SK-N-SH treated with all-trans-retinoic acid at 6 μM for 48 hours (cell line): ENCODE measurements at regions not wholly inside any gene's neighbourhood (a gene's known extent, or its start where the extent isn't known, plus 50 kb on each side); places are given as distances from the start of the nearest gene placed in this dataset.

Experiments
- ATAC-seq: fragments of 200-7000 bp; cut with Tn5 transposase; 3 replicates; pipeline ENCODE4 v1.9.1; 2020; ENCODE audit warnings: mild to moderate bottlenecking, moderate library complexity
- ARNTL ChIP-seq: fragments of 450-650 bp; formaldehyde crosslinking; IDR thresholded peaks from 2 replicates; pipeline ENCODE4 v1.5.0; 2020; ENCODE audit warnings: low read depth, mild to moderate bottlenecking, moderate library complexity, borderline replicate concordance
- BACH2 ChIP-seq: fragments of 250-450 bp; sonication (Bioruptor Pico); IDR thresholded peaks from 2 replicates; pipeline ENCODE4 v1.9.0; 2021; ENCODE audit warnings: mild to moderate bottlenecking, borderline replicate concordance
- CSDC2 ChIP-seq: fragments of 250-450 bp; sonication (Bioruptor Pico); IDR thresholded peaks from 2 replicates; pipeline ENCODE4 v1.5.0; 2020; ENCODE audit warnings: mild to moderate bottlenecking, moderate library complexity
- ESRRG ChIP-seq: fragments of 250-450 bp; sonication (Bioruptor Pico); IDR thresholded peaks from 2 replicates; pipeline ENCODE4 v1.6.1; 2021; ENCODE audit warnings: mild to moderate bottlenecking
- ISL1 ChIP-seq: fragments of 250-450 bp; sonication (Bioruptor Pico); IDR thresholded peaks from 2 replicates; pipeline ENCODE4 v2.1.2; 2022; ENCODE audit warnings: mild to moderate bottlenecking, moderate library complexity
- OSR1 ChIP-seq: fragments of 250-450 bp; sonication (Bioruptor Pico); IDR thresholded peaks from 2 replicates; pipeline ENCODE4 v1.8.0; 2022; ENCODE audit warnings: moderate library complexity, mild to moderate bottlenecking, inconsistent platforms
- PPARA ChIP-seq: fragments of 250-450 bp; sonication (Bioruptor Pico); IDR thresholded peaks from 2 replicates; pipeline ENCODE4 v1.5.0; 2020; ENCODE audit warnings: mild to moderate bottlenecking, borderline replicate concordance
- RARB ChIP-seq: fragments of 250-450 bp; sonication (Bioruptor Pico); IDR thresholded peaks from 2 replicates; pipeline ENCODE4 v1.8.0; 2021; ENCODE audit warnings: mild to moderate bottlenecking, moderate library complexity
- SNAI2 ChIP-seq: fragments of 250-450 bp; sonication (Bioruptor Pico); IDR thresholded peaks from 2 replicates; pipeline ENCODE4 v1.5.0; 2020; ENCODE audit warnings: mild to moderate bottlenecking, moderate library complexity
- TCF4 ChIP-seq: fragments of 250-450 bp; sonication (Bioruptor Pico); IDR thresholded peaks from 2 replicates; pipeline ENCODE4 v1.8.0; 2021; ENCODE audit warnings: mild to moderate bottlenecking, moderate library complexity, borderline replicate concordance
- TOX ChIP-seq: fragments of 250-450 bp; sonication (Bioruptor Pico); IDR thresholded peaks from 2 replicates; pipeline ENCODE4 v1.8.0; 2021; ENCODE audit warnings: mild to moderate bottlenecking, moderate library complexity, borderline replicate concordance
- ZC3H10 ChIP-seq: fragments of 250-450 bp; sonication (Bioruptor Pico); IDR thresholded peaks from 2 replicates; pipeline ENCODE4 v1.5.1; 2021; ENCODE audit warnings: mild to moderate bottlenecking, moderate library complexity
- ZFP3 ChIP-seq: fragments of 250-450 bp; sonication (Bioruptor Pico); IDR thresholded peaks from 2 replicates; pipeline ENCODE4 v1.5.0; 2020; ENCODE audit warnings: mild to moderate bottlenecking, moderate library complexity
- ZFP30 ChIP-seq: fragments of 450-650 bp; formaldehyde crosslinking; IDR thresholded peaks from 2 replicates; pipeline ENCODE4 v1.5.0; 2022; ENCODE audit warnings: mild to moderate bottlenecking, moderate library complexity
- ZNF565 ChIP-seq: fragments of 450-650 bp; formaldehyde crosslinking; conservative IDR thresholded peaks from 2 replicates; pipeline ENCODE4 v1.5.0; 2020; ENCODE audit warnings: low read depth, mild to moderate bottlenecking, moderate library complexity
- ZNF70 ChIP-seq: fragments of 450-650 bp; formaldehyde crosslinking; IDR thresholded peaks from 2 replicates; pipeline ENCODE4 v1.5.0; 2020; ENCODE audit warnings: mild to moderate bottlenecking, moderate library complexity
- ZNF8 ChIP-seq: fragments of 450-650 bp; formaldehyde crosslinking; IDR thresholded peaks from 2 replicates; pipeline ENCODE4 v1.5.0; 2020; ENCODE audit warnings: mild to moderate bottlenecking, moderate library complexity
- TF ChIP-seq, protein P1 (sequence below): fragments of 250-450 bp; sonication (Bioruptor Pico); IDR thresholded peaks from 2 replicates; pipeline ENCODE4 v1.5.0; 2020; ENCODE audit warnings: mild to moderate bottlenecking, moderate library complexity
- TF ChIP-seq, protein P2 (sequence below): fragments of 250-450 bp; sonication (Bioruptor Pico); IDR thresholded peaks from 2 replicates; pipeline ENCODE4 v1.5.1; 2020; ENCODE audit warnings: low read depth, mild to moderate bottlenecking, moderate library complexity
- TF ChIP-seq, protein P3 (sequence below): fragments of 250-450 bp; sonication (Bioruptor Pico); IDR thresholded peaks from 2 replicates; pipeline ENCODE4 v1.5.1; 2021; ENCODE audit warnings: mild to moderate bottlenecking, moderate library complexity
- TF ChIP-seq, protein P4 (sequence below): fragments of 250-450 bp; sonication (Bioruptor Pico); IDR thresholded peaks from 2 replicates; pipeline ENCODE4 v1.8.0; 2020; ENCODE audit warnings: mild to moderate bottlenecking, moderate library complexity, borderline replicate concordance
- TF ChIP-seq, protein P5 (sequence below): fragments of 250-450 bp; sonication (Bioruptor Pico); IDR thresholded peaks from 2 replicates; pipeline ENCODE4 v1.8.0; 2021; ENCODE audit warnings: low read depth, mild to moderate bottlenecking, moderate library complexity, borderline replicate concordance

DNA sequence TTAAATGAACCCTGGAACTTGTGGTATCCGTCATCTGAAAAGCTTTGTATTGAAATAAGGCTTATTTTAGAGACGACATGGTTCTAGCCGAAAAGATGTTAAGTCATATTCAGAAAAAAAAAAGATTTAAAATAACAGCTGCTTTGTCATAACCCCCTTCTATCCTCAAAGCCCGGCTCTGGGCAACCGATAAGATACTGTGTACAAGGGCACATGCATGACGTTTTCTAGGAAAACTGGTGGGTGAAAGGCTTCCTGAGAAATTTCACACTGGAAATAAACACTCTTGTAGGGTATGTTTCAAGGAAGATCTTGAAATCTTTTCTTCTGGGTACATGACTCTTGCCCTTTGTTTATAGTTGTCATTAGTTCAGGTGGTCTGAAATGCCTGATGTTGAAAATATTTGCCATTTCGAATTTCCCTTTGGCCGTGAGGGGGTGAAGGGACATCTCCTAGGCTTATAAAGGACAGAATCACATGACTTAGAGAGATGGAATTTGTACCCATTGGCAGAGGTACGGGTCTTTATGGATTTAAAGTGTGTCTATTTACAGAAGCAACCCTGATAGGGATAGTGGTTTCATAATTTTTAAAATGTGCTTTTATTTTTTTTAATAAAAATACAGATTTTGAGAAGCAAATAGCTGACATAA is 232.5 kb downstream of the PTEN start:
- TF ChIP-seq, protein P1, sequence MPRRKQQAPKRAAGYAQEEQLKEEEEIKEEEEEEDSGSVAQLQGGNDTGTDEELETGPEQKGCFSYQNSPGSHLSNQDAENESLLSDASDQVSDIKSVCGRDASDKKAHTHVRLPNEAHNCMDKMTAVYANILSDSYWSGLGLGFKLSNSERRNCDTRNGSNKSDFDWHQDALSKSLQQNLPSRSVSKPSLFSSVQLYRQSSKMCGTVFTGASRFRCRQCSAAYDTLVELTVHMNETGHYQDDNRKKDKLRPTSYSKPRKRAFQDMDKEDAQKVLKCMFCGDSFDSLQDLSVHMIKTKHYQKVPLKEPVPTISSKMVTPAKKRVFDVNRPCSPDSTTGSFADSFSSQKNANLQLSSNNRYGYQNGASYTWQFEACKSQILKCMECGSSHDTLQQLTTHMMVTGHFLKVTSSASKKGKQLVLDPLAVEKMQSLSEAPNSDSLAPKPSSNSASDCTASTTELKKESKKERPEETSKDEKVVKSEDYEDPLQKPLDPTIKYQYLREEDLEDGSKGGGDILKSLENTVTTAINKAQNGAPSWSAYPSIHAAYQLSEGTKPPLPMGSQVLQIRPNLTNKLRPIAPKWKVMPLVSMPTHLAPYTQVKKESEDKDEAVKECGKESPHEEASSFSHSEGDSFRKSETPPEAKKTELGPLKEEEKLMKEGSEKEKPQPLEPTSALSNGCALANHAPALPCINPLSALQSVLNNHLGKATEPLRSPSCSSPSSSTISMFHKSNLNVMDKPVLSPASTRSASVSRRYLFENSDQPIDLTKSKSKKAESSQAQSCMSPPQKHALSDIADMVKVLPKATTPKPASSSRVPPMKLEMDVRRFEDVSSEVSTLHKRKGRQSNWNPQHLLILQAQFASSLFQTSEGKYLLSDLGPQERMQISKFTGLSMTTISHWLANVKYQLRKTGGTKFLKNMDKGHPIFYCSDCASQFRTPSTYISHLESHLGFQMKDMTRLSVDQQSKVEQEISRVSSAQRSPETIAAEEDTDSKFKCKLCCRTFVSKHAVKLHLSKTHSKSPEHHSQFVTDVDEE (CRISPR knock-in tag), result no peak
- no peak for TF ChIP-seq SNAI2 (CRISPR knock-in tag)
- TF ChIP-seq PPARA (CRISPR knock-in tag), result no peak
- TF ChIP-seq ZNF70, result no peak
- TF ChIP-seq, protein P2, sequence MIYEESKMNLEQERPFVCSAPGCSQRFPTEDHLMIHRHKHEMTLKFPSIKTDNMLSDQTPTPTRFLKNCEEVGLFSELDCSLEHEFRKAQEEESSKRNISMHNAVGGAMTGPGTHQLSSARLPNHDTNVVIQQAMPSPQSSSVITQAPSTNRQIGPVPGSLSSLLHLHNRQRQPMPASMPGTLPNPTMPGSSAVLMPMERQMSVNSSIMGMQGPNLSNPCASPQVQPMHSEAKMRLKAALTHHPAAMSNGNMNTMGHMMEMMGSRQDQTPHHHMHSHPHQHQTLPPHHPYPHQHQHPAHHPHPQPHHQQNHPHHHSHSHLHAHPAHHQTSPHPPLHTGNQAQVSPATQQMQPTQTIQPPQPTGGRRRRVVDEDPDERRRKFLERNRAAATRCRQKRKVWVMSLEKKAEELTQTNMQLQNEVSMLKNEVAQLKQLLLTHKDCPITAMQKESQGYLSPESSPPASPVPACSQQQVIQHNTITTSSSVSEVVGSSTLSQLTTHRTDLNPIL (CRISPR knock-in tag), result no peak
- TF ChIP-seq TCF4 (CRISPR knock-in tag), result no peak
- TF ChIP-seq, protein P3, sequence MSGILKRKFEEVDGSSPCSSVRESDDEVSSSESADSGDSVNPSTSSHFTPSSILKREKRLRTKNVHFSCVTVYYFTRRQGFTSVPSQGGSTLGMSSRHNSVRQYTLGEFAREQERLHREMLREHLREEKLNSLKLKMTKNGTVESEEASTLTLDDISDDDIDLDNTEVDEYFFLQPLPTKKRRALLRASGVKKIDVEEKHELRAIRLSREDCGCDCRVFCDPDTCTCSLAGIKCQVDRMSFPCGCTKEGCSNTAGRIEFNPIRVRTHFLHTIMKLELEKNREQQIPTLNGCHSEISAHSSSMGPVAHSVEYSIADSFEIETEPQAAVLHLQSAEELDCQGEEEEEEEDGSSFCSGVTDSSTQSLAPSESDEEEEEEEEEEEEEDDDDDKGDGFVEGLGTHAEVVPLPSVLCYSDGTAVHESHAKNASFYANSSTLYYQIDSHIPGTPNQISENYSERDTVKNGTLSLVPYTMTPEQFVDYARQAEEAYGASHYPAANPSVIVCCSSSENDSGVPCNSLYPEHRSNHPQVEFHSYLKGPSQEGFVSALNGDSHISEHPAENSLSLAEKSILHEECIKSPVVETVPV (CRISPR knock-in tag), result no peak
- TF ChIP-seq TOX, result no peak
- no peak for TF ChIP-seq RARB
- TF ChIP-seq, protein P4, sequence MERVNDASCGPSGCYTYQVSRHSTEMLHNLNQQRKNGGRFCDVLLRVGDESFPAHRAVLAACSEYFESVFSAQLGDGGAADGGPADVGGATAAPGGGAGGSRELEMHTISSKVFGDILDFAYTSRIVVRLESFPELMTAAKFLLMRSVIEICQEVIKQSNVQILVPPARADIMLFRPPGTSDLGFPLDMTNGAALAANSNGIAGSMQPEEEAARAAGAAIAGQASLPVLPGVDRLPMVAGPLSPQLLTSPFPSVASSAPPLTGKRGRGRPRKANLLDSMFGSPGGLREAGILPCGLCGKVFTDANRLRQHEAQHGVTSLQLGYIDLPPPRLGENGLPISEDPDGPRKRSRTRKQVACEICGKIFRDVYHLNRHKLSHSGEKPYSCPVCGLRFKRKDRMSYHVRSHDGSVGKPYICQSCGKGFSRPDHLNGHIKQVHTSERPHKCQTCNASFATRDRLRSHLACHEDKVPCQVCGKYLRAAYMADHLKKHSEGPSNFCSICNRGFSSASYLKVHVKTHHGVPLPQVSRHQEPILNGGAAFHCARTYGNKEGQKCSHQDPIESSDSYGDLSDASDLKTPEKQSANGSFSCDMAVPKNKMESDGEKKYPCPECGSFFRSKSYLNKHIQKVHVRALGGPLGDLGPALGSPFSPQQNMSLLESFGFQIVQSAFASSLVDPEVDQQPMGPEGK (CRISPR knock-in tag), result no peak
- TF ChIP-seq ZC3H10 (CRISPR knock-in tag), result no peak
- no peak for TF ChIP-seq ARNTL (CRISPR knock-in tag)
- no peak for TF ChIP-seq ESRRG
- no peak for TF ChIP-seq ZFP30
- no peak for TF ChIP-seq OSR1 (CRISPR knock-in tag)
- no peak for TF ChIP-seq BACH2 (CRISPR knock-in tag)
- TF ChIP-seq CSDC2 (CRISPR knock-in tag), result no peak
- TF ChIP-seq ZNF565 (CRISPR knock-in tag), result no peak
- TF ChIP-seq, protein P5, sequence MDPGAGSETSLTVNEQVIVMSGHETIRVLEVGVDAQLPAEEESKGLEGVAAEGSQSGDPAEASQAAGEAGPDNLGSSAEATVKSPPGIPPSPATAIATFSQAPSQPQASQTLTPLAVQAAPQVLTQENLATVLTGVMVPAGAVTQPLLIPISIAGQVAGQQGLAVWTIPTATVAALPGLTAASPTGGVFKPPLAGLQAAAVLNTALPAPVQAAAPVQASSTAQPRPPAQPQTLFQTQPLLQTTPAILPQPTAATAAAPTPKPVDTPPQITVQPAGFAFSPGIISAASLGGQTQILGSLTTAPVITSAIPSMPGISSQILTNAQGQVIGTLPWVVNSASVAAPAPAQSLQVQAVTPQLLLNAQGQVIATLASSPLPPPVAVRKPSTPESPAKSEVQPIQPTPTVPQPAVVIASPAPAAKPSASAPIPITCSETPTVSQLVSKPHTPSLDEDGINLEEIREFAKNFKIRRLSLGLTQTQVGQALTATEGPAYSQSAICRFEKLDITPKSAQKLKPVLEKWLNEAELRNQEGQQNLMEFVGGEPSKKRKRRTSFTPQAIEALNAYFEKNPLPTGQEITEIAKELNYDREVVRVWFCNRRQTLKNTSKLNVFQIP (CRISPR knock-in tag), result no peak
- TF ChIP-seq ISL1 (CRISPR knock-in tag), result no peak
- ATAC-seq, result no peak

DNA sequence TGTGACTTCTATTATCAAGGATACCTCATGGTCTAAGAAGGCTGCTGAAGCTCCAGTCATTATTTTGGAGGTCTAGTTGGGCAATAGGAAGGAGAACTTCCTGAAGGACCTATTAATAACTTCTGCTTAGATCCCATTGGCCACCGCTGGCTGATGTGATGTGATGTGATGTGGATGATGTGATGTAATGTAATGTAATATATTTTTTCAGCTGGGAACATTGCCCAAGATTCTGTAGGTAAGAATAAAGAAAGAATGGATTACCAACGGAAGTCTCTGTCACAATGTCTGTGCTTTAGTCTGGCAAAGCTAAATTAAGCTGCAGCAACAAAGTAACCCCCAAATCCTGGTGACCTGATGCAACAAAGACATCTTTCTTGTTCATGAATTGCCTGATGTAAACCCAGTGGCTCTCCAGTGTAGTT is 233.7 kb downstream of the PTEN start:
- ATAC-seq, result no peak
- TF ChIP-seq OSR1 (CRISPR knock-in tag), result no peak
- no peak for TF ChIP-seq ZC3H10 (CRISPR knock-in tag)
- TF ChIP-seq ZNF8 (CRISPR knock-in tag), result no peak
- no peak for TF ChIP-seq ZFP30
- no peak for TF ChIP-seq TOX
- TF ChIP-seq CSDC2 (CRISPR knock-in tag), result no peak
- TF ChIP-seq ZNF70, result no peak
- no peak for TF ChIP-seq RARB
- TF ChIP-seq PPARA (CRISPR knock-in tag), result no peak
- TF ChIP-seq, protein P5 (CRISPR knock-in tag), result no peak
- TF ChIP-seq ZFP3 (CRISPR knock-in tag), result no peak
- TF ChIP-seq, all 23 proteins: peak for 0
